Liver (tissue), 8 donors: ENCODE measurements at regions not wholly inside any gene's neighbourhood (a gene's known extent, or its start where the extent isn't known, plus 50 kb on each side); places are given as distances from the start of the nearest gene placed in this dataset.

ENCODE experiments used
- DNase-seq: peaks from one replicate; pipeline ENCODE4 v3.0.0-alpha.2; 2017; ENCODE audit warnings: low spot score
- H3K27ac ChIP-seq, 2 donors: one replicate each; pipeline ENCODE4 v1.7.0; 2013; ENCODE audit warnings: inconsistent platforms in 2 of 2, low read length in 2 of 2, control low read depth in 1 of 2, low read depth in 1 of 2, mild to moderate bottlenecking in 1 of 2
- H3K27me3 ChIP-seq, 4 donors: one replicate each; pipeline versions ENCODE4 v1.6.1 to v1.7.0; 2013; ENCODE audit warnings: low read length in 3 of 4, inconsistent platforms in 1 of 4, mild to moderate bottlenecking in 1 of 4, moderate library complexity in 1 of 4; ENCODE audit not compliant: control insufficient read depth in 4 of 4, insufficient read depth in 4 of 4
- H3K36me3 ChIP-seq, 4 donors: one replicate each; pipeline versions ENCODE4 v1.6.1 to v1.7.0; 2013; ENCODE audit warnings: low read length in 3 of 4, mild to moderate bottlenecking in 3 of 4, low read depth in 1 of 4, moderate library complexity in 1 of 4; ENCODE audit not compliant: control insufficient read depth in 4 of 4, insufficient read depth in 3 of 4
- H3K4me1 ChIP-seq, 4 donors: one replicate each; pipeline versions ENCODE4 v1.6.1 to v1.7.0; 2013; ENCODE audit warnings: low read length in 3 of 4, mild to moderate bottlenecking in 3 of 4, moderate library complexity in 1 of 4; ENCODE audit not compliant: control insufficient read depth in 4 of 4, insufficient read depth in 4 of 4
- H3K4me3 ChIP-seq, 3 donors: one replicate each; pipeline versions ENCODE4 v1.6.1 to v1.7.0; 2013; ENCODE audit warnings: low read length in 3 of 3, control low read depth in 1 of 3, low read depth in 1 of 3, mild to moderate bottlenecking in 1 of 3
- H3K9ac ChIP-seq, 2 donors: one replicate each; pipeline ENCODE4 v1.7.0; 2013; ENCODE audit warnings: low read length in 2 of 2, mild to moderate bottlenecking in 2 of 2, moderate library complexity in 2 of 2, control low read depth in 1 of 2, low read depth in 1 of 2
- H3K9me3 ChIP-seq, 4 donors: one replicate each; pipeline versions ENCODE4 v1.6.1 to v1.7.0; 2013; ENCODE audit warnings: low read length in 3 of 4; ENCODE audit not compliant: control insufficient read depth in 4 of 4
- ATF3 ChIP-seq: IDR thresholded peaks from 2 replicates; pipeline ENCODE4 v1.6.1; 2016; ENCODE audit warnings: antibody characterized with exemption
- CTCF ChIP-seq: fragments of 150-350 bp; IDR thresholded peaks from 2 replicates; pipeline ENCODE4 v1.5.1; 2017; ENCODE audit warnings: improper control_type of control experiment, low read depth, low read length; ENCODE audit not compliant: missing input control
- FOXA1 ChIP-seq: IDR thresholded peaks from 2 replicates; pipeline ENCODE4 v1.6.1; 2016; ENCODE audit warnings: antibody characterized with exemption
- FOXA2 ChIP-seq: IDR thresholded peaks from 2 replicates; pipeline ENCODE4 v1.6.1; 2016; ENCODE audit warnings: antibody characterized with exemption
- GABPA ChIP-seq, 2 donors: IDR thresholded peaks in 1 of 2; conservative IDR thresholded peaks in 1 of 2; 2 replicates each; pipeline ENCODE4 v1.6.1; 2016; ENCODE audit warnings: antibody characterized with exemption in 2 of 2, mild to moderate bottlenecking in 1 of 2, moderate library complexity in 1 of 2
- HNF4A ChIP-seq, 2 donors: conservative IDR thresholded peaks; 2 replicates each; pipeline ENCODE4 v1.6.1; 2016; ENCODE audit warnings: antibody characterized with exemption in 2 of 2, mild to moderate bottlenecking in 2 of 2
- HNF4G ChIP-seq: IDR thresholded peaks from 2 replicates; pipeline ENCODE4 v1.6.1; 2016; ENCODE audit warnings: antibody characterized with exemption
- JUND ChIP-seq, 2 donors: IDR thresholded peaks; 2 replicates each; pipeline ENCODE4 v1.6.1; 2016; ENCODE audit warnings: antibody characterized with exemption in 2 of 2
- MAX ChIP-seq: IDR thresholded peaks from 2 replicates; pipeline ENCODE4 v1.6.1; 2016; ENCODE audit warnings: antibody characterized with exemption
- NR2F2 ChIP-seq: IDR thresholded peaks from 2 replicates; pipeline ENCODE4 v1.6.1; 2016; ENCODE audit warnings: antibody characterized with exemption
- RAD21 ChIP-seq, 2 donors: IDR thresholded peaks; 2 replicates each; pipeline ENCODE4 v1.6.1; 2016; ENCODE audit warnings: antibody characterized with exemption in 2 of 2, mild to moderate bottlenecking in 2 of 2
- REST ChIP-seq: IDR thresholded peaks from 2 replicates; pipeline ENCODE4 v1.6.1; 2016; ENCODE audit warnings: antibody characterized with exemption, mild to moderate bottlenecking
- RXRA ChIP-seq, 2 donors: IDR thresholded peaks; 2 replicates each; pipeline ENCODE4 v1.6.1; 2017 to 2018; ENCODE audit warnings: antibody characterized with exemption in 2 of 2, mild to moderate bottlenecking in 1 of 2
- SP1 ChIP-seq: IDR thresholded peaks from 2 replicates; pipeline ENCODE4 v1.6.1; 2018; ENCODE audit warnings: antibody characterized with exemption, mild to moderate bottlenecking
- TAF1 ChIP-seq: conservative IDR thresholded peaks from 2 replicates; pipeline ENCODE4 v1.6.1; 2016; ENCODE audit warnings: antibody characterized with exemption, mild to moderate bottlenecking
- YY1 ChIP-seq: IDR thresholded peaks from 2 replicates; pipeline ENCODE4 v1.6.1; 2016; ENCODE audit warnings: antibody characterized with exemption, mild to moderate bottlenecking
- ZBTB33 ChIP-seq: IDR thresholded peaks from 2 replicates; pipeline ENCODE4 v1.6.1; 2016; ENCODE audit warnings: antibody characterized with exemption
- WGBS: extraction: QIAGEN DNeasy Blood & Tissue Kit; methylation state at CpG from one replicate; pipeline ENCODE4 v1.1.7; 2013; 5-methylcytosine and 5-hydroxymethylcytosine counted together
- donor health status: healthy.
- donor health status: healthy.
- donor health status: healthy.
- donor health status: healthy.
- donor health status: healthy.

GRCh38 chrX:96430756-96431455, 253.7 kb upstream of the DIAPH2 start:
- Histone ChIP-seq H3K36me3 (no peaks in the 10 kb centered on the region), H3K4me1 (peaks cover 0 to 6% (median 3%) of the 10 kb centered on the region in 4 donors), H3K4me3 (no peak overlapping the region), H3K9ac (no peak overlapping the region), H3K9me3 (no peaks in the 10 kb centered on the region), H3K27me3 (no peaks in the 10 kb centered on the region), H3K27ac (no peak overlapping the region)
- 91% methylated on average over 2 of the region's 2 CpGs for WGBS
- no peak for DNase-seq
- no peak for TF ChIP-seq REST
- TF ChIP-seq RAD21 (IDR thresholded peaks at IDR 0.05), result no peak
- TF ChIP-seq GABPA (IDR thresholded peaks at IDR 0.05 in 1 of 2, conservative IDR thresholded peaks at IDR 0.05 in 1 of 2), result no peak
- no peak for TF ChIP-seq NR2F2
- no peak for TF ChIP-seq HNF4G
- no peak for TF ChIP-seq MAX
- TF ChIP-seq CTCF, result no peak
- no peak for TF ChIP-seq TAF1

- no peaks in the 10 kb centered on the region for H3K36me3 ChIP-seq
- 86% methylated on average over 1 of the region's 1 CpG for WGBS
- no peak overlapping the region for H3K27ac ChIP-seq
- H3K9me3 ChIP-seq, result no peaks in the 10 kb centered on the region
- no peak overlapping the region for H3K4me3 ChIP-seq
- H3K4me1 ChIP-seq, result peaks cover 0 to 6% (median 3%) of the 10 kb centered on the region in 4 donors
- H3K9ac ChIP-seq, result no peak overlapping the region
- no peak for DNase-seq
- no peaks in the 10 kb centered on the region for H3K27me3 ChIP-seq
- TF ChIP-seq TAF1, result no peak
- no peak for TF ChIP-seq CTCF
- no peak for TF ChIP-seq RAD21 (IDR thresholded peaks at IDR 0.05)
- TF ChIP-seq FOXA1, result no peak
- no peak for TF ChIP-seq SP1
- no peak for TF ChIP-seq ATF3
- no peak for TF ChIP-seq MAX
- no peak for TF ChIP-seq GABPA (IDR thresholded peaks at IDR 0.05 in 1 of 2, conservative IDR thresholded peaks at IDR 0.05 in 1 of 2)
- no peak for TF ChIP-seq FOXA2
- TF ChIP-seq RXRA (IDR thresholded peaks at IDR 0.05), result no peak
- no peak for TF ChIP-seq ZBTB33
- TF ChIP-seq REST, result no peak
- no peak for TF ChIP-seq HNF4G
- TF ChIP-seq YY1, result no peak
- TF ChIP-seq JUND (IDR thresholded peaks at IDR 0.05), result no peak
- no peak for TF ChIP-seq HNF4A (conservative IDR thresholded peaks at IDR 0.05)
Observed at GRCh38 chrX:96432647-96433046, 252.0 kb upstream of the DIAPH2 start.
